Esophagus muscularis mucosa (tissue), 4 donors: ENCODE measurements at regions not wholly inside any gene's neighbourhood (a gene's known extent, or its start where the extent isn't known, plus 50 kb on each side); places are given as distances from the start of the nearest gene placed in this dataset.

Source experiments
- DNase-seq: peaks from one replicate; pipeline ENCODE4 v3.0.0-alpha.2; 2017; ENCODE audit errors: extremely low spot score
- H3K27ac ChIP-seq, 4 donors: fragments of 200-600 bp; sonication (generic); replicated peaks in 1 of 4; 1 replicate in 3 of 4; 2 replicates in 1 of 4; pipeline ENCODE4 v1.5.1; 2016 to 2019; ENCODE audit warnings: mild to moderate bottlenecking in 1 of 4
- H3K27me3 ChIP-seq, 4 donors: fragments of 200-600 bp; sonication (generic); one replicate each; pipeline versions ENCODE4 v1.5.1 to v1.6.0; 2016 to 2019
- H3K36me3 ChIP-seq, 4 donors: fragments of 200-600 bp; sonication (generic); one replicate each; pipeline ENCODE4 v1.5.1; 2016 to 2019
- H3K4me1 ChIP-seq, 4 donors: fragments of 200-600 bp; sonication (generic); one replicate each; pipeline ENCODE4 v1.5.1; 2016 to 2019
- H3K4me3 ChIP-seq, 4 donors: fragments of 200-600 bp; sonication (generic); 1 replicate in 2 of 4; 2 replicates in 2 of 4; pipeline ENCODE4 v1.5.1; 2016 to 2019; ENCODE audit warnings: mild to moderate bottlenecking in 4 of 4, moderate library complexity in 1 of 4
- H3K9me3 ChIP-seq, 4 donors: fragments of 200-600 bp; sonication (generic); 1 replicate in 3 of 4; 2 replicates in 1 of 4; pipeline ENCODE4 v1.5.1; 2016 to 2019
- CTCF ChIP-seq, 3 experiments: fragments of 200-600 bp in 2 of 3; fragments of 450-650 bp in 1 of 3; sonication (generic) in 2 of 3; IDR thresholded peaks; one replicate each; pipeline ENCODE4 v1.5.1; 2017 to 2019; ENCODE audit warnings: antibody characterized with exemption in 3 of 3, mild to moderate bottlenecking in 2 of 3, moderate library complexity in 1 of 3
- EP300 ChIP-seq: sonication (generic); formaldehyde crosslinking; IDR thresholded peaks from one replicate; pipeline ENCODE4 v1.6.1; 2017; ENCODE audit warnings: antibody characterized with exemption
- POLR2A ChIP-seq: fragments of 450-650 bp; IDR thresholded peaks from one replicate; pipeline ENCODE4 v1.6.1; 2017; ENCODE audit warnings: antibody characterized with exemption, moderate library complexity, mild to moderate bottlenecking, low read depth
- POLR2AphosphoS5 ChIP-seq, 2 donors: sonication (generic); formaldehyde crosslinking; IDR thresholded peaks; one replicate each; pipeline ENCODE4 v1.6.1; 2017; ENCODE audit warnings: antibody characterized with exemption in 2 of 2
- WGBS: methylation state at CpG from one replicate; pipeline ENCODE4 v1.1.5; 2018; 5-methylcytosine and 5-hydroxymethylcytosine counted together
- intact Hi-C: fragments of 100-400 bp; cut with DNase I; formaldehyde crosslinking; loops from one replicate; pipeline ENCODE4 v1.15.1; 2023

- Histone ChIP-seq H3K36me3 (no peaks in the 10 kb centered on the region), H3K27ac (no peak overlapping the region), H3K27me3 (no peaks in the 10 kb centered on the region), H3K4me3 (no peak overlapping the region), H3K9me3 (no peaks in the 10 kb centered on the region), H3K4me1 (peaks cover 0 to 11% (median 8%) of the 10 kb centered on the region in 4 donors)
- intact Hi-C loops: no loop called here
- no peak for TF ChIP-seq POLR2A
- TF ChIP-seq EP300: no peak
- no peak for TF ChIP-seq POLR2AphosphoS5 (IDR thresholded peaks at IDR 0.05)
- TF ChIP-seq CTCF (IDR thresholded peaks at IDR 0.05): no peak
- WGBS: 94% methylated on average over 3 of the region's 3 CpGs
- DNase-seq: no peak
These were observed 290.8 kb upstream of the FMN2 start for GRCh38 chr1:239800861-239801260.

GRCh38 chr1:239802275-239802674 is 289.4 kb upstream of the FMN2 start:
- no peak for TF ChIP-seq EP300
- TF ChIP-seq POLR2AphosphoS5 (IDR thresholded peaks at IDR 0.05): no peak
- no peak for TF ChIP-seq CTCF (IDR thresholded peaks at IDR 0.05)
- no peak for TF ChIP-seq POLR2A
- Histone ChIP-seq H3K27me3 (no peaks in the 10 kb centered on the region), H3K9me3 (no peaks in the 10 kb centered on the region), H3K36me3 (no peaks in the 10 kb centered on the region), H3K4me3 (no peak overlapping the region), H3K4me1 (peaks cover 0 to 24% (median 22%) of the 10 kb centered on the region in 4 donors), H3K27ac (no peak overlapping the region)
- intact Hi-C loops: no loop called here
- WGBS: 93% methylated on average over 3 of the region's 3 CpGs
- no peak for DNase-seq

- TF ChIP-seq CTCF (IDR thresholded peaks at IDR 0.05): no peak
- Histone ChIP-seq H3K9me3 (no peaks in the 10 kb centered on the region), H3K27me3 (no peaks in the 10 kb centered on the region), H3K4me3 (no peak overlapping the region), H3K27ac (peak overlapping the region in 2 of 4 donors; percentile 76 to 77), H3K36me3 (no peaks in the 10 kb centered on the region), H3K4me1 (peaks cover 0 to 37% (median 35%) of the 10 kb centered on the region in 4 donors)
- intact Hi-C loops: no loop called here
- WGBS: 68% methylated on average over 6 of the region's 6 CpGs
- DNase-seq: no peak
These were observed 287.9 kb upstream of the FMN2 start for GRCh38 chr1:239803781-239804180.

GRCh38 chr1:239804266-239804665 is 287.4 kb upstream of the FMN2 start:
- DNase-seq: no peak
- intact Hi-C loops: no loop called here
- H3K4me1 ChIP-seq: peaks cover 0 to 37% (median 35%) of the 10 kb centered on the region in 4 donors
- H3K27ac ChIP-seq: peak overlapping the region in 3 of 4 donors; percentile 76 to 78 (median 77)
- WGBS: 97% methylated on average over 4 of the region's 4 CpGs
- TF ChIP-seq POLR2A (no peak), CTCF (IDR thresholded peaks at IDR 0.05) (no peak), EP300 (no peak), POLR2AphosphoS5 (IDR thresholded peaks at IDR 0.05) (no peak)
- no peaks in the 10 kb centered on the region for H3K27me3 ChIP-seq
- H3K4me3 ChIP-seq: no peak overlapping the region
- H3K9me3 ChIP-seq: no peaks in the 10 kb centered on the region
- no peaks in the 10 kb centered on the region for H3K36me3 ChIP-seq

GRCh38 chr1:239805042-239805441 is 286.6 kb upstream of the FMN2 start:
- H3K36me3 ChIP-seq: no peaks in the 10 kb centered on the region
- peak overlapping the region; percentile 76 to 78 (median 76) for H3K27ac ChIP-seq
- intact Hi-C loops: no loop called here

More at GRCh38 chr1:239805042-239805441, 286.6 kb upstream of the FMN2 start:
- DNase-seq: no peak
- no peaks in the 10 kb centered on the region for H3K27me3 ChIP-seq
- no peak for TF ChIP-seq POLR2A
- TF ChIP-seq POLR2AphosphoS5 (IDR thresholded peaks at IDR 0.05): no peak
- no peak for TF ChIP-seq EP300
- TF ChIP-seq CTCF (IDR thresholded peaks at IDR 0.05): no peak
- H3K4me1 ChIP-seq: peaks cover 0 to 43% (median 41%) of the 10 kb centered on the region in 4 donors
- no peaks in the 10 kb centered on the region for H3K9me3 ChIP-seq
- H3K4me3 ChIP-seq: peak overlapping the region in 1 of 4 donors; percentile 36
- 88% methylated on average over 4 of the region's 4 CpGs for WGBS
